Coronary artery (tissue), 2 donors: ENCODE measurements at regions not wholly inside any gene's neighbourhood (a gene's known extent, or its start where the extent isn't known, plus 50 kb on each side); places are given as distances from the start of the nearest gene placed in this dataset.

ENCODE experiments used
- DNase-seq: peaks from one replicate; pipeline ENCODE4 v3.0.0-alpha.2; 2017; ENCODE audit warnings: low spot score
- H3K27ac ChIP-seq, 2 donors: fragments of 200-600 bp; sonication (generic); one replicate each; pipeline ENCODE4 v1.5.1; 2016 to 2019
- H3K4me3 ChIP-seq: fragments of 200-600 bp; sonication (generic); 2 replicates; pipeline ENCODE4 v1.5.1; 2016; ENCODE audit warnings: mild to moderate bottlenecking, moderate library complexity
- CTCF ChIP-seq: fragments of 200-600 bp; sonication (generic); IDR thresholded peaks from one replicate; pipeline ENCODE4 v1.5.1; 2019; ENCODE audit warnings: antibody characterized with exemption

GRCh38 chr3:104711406-104711805, 655.3 kb upstream of the ALCAM start:
- no peak overlapping the region for H3K27ac ChIP-seq
- H3K4me3 ChIP-seq: no peak overlapping the region
- no peak for DNase-seq
- no peak for TF ChIP-seq CTCF

DNA sequence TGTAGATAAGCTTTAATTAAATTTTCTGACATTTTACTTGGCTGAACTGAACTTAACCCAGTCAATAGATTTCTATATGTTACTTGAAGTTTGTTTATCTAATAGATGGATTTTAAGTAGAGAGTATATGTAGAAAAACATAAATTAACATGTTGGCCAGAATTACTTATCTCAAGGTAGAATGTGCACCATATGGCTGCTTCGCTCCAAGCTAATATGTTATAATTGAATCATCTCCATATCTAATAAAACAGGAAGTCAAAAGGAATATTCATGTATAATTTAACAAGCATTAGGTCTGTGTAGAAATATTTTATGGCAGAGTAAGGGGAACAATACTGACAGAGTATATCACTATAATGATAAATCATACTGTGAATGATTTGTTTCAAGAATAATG, 650.7 kb upstream of the ALCAM start:
- Histone ChIP-seq H3K4me3 (no peak overlapping the region), H3K27ac (no peak overlapping the region)
- TF ChIP-seq CTCF: no peak
- no peak for DNase-seq

- DNase-seq: no peak
- no peak for TF ChIP-seq CTCF
- H3K4me3 ChIP-seq: no peak overlapping the region
- no peak overlapping the region for H3K27ac ChIP-seq
Observed at GRCh38 chr3:104717828-104718196, 648.9 kb upstream of the ALCAM start.

- Histone ChIP-seq H3K27ac (no peak overlapping the region), H3K4me3 (no peak overlapping the region)
- DNase-seq: no peak
- TF ChIP-seq CTCF: no peak
Observed at GRCh38 chr3:104723000-104723399, 643.7 kb upstream of the ALCAM start.

DNA sequence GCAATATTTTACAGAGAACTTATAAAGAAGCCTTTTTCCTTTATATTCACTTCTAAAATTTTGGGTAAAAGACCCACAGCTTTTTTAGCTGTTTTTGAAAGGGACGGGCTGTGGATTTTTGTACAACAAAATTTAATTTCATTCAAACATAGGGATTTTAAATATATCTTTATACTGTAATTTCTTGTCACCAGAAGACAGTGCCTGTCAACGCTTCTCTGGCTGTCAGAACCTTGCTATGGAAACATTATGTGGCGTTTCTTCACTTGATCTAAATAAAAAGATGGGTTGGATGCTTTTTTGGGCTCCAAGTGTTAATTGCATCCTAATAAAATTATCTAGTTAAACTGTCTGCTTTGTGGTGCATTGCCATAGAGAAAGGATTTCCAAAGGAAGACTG, 635.6 kb upstream of the ALCAM start:
- Histone ChIP-seq H3K4me3 (no peak overlapping the region), H3K27ac (no peak overlapping the region)
- no peak for DNase-seq
- no peak for TF ChIP-seq CTCF

DNA sequence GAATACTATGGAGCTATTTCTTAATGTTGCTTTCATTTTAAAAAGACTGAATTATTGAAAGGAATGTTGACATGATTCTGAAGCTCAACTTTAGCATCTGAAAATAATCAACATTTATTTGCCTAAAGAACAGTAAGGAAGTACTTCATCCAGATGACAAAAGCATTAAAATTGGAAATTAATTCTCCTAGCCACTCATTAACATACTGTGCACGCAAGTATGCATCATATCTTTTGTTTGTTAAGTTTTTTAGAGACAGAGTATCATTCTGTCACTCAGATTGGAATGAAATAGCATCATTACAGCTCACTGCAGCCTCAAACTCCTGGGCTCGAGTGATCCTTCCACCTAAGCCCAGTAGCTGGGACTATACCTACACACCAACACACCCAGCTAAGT, 632.1 kb upstream of the ALCAM start:
- Histone ChIP-seq H3K4me3 (no peak overlapping the region), H3K27ac (no peak overlapping the region)
- no peak for TF ChIP-seq CTCF
- no peak for DNase-seq

DNA sequence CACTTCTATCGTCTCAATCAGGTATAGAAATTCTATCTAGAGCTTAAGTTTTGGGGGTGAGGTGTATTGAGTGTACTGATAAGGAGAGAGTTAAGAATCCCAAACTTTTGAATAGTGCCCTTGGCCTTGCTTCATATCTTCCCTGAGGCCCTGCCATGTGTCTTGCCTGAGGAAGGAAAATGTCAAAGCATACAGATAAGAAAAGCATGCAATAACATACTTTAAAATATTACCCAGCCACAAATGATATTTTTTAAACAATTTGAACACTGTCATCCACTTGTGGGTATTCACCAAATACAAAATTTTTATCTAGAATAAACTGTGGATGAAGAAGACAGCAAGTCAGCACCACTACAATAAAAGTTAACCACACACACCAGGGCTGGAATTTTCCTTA, 631.0 kb upstream of the ALCAM start:
- no peak for DNase-seq
- no peak for TF ChIP-seq CTCF

More for the DNA sequence above, 631.0 kb upstream of the ALCAM start:
- Histone ChIP-seq H3K27ac (no peak overlapping the region), H3K4me3 (no peak overlapping the region)
